HL-60 (cell line): ENCODE measurements at regions not wholly inside any gene's neighbourhood (a gene's known extent, or its start where the extent isn't known, plus 50 kb on each side); places are given as distances from the start of the nearest gene placed in this dataset.

Experiments used
- DNase-seq, 2 experiments: peaks; one replicate each; pipeline ENCODE4 v3.0.0-alpha.2; 2010 to 2020; ENCODE audit warnings: low read depth in 1 of 2, low spot score in 1 of 2
- H3K27ac ChIP-seq: fragments of 250-450 bp; sonication (Bioruptor Pico); replicated peaks from 2 replicates; pipeline ENCODE4 v1.5.1; 2020; ENCODE audit warnings: mild to moderate bottlenecking, moderate library complexity
- H3K27me3 ChIP-seq: fragments of 250-450 bp; sonication (Bioruptor Pico); 2 replicates; pipeline ENCODE4 v1.5.1; 2021; ENCODE audit warnings: mild to moderate bottlenecking, moderate library complexity; ENCODE audit not compliant: insufficient read depth, poor library complexity, severe bottlenecking
- H3K4me3 ChIP-seq: replicated peaks from 2 replicates; pipeline ENCODE4 v1.5.1; 2011; ENCODE audit warnings: mild to moderate bottlenecking, control low read depth, low read length; ENCODE audit not compliant: insufficient read depth
- CTCF ChIP-seq: IDR thresholded peaks from one replicate; pipeline ENCODE4 v1.5.1; 2011; ENCODE audit warnings: low read length, control low read depth, inconsistent platforms; ENCODE audit not compliant: insufficient read depth
- GABPA ChIP-seq: IDR thresholded peaks from 2 replicates; pipeline ENCODE4 v1.6.1; 2012; ENCODE audit warnings: low read depth
- POLR2AphosphoS5 ChIP-seq: IDR thresholded peaks from 2 replicates; pipeline ENCODE4 v1.6.1; 2012; ENCODE audit warnings: low read depth
- REST ChIP-seq: IDR thresholded peaks from 2 replicates; pipeline ENCODE4 v1.6.1; 2012; ENCODE audit warnings: low read depth; ENCODE audit not compliant: insufficient replicate concordance
- SPI1 ChIP-seq: IDR thresholded peaks from 2 replicates; pipeline ENCODE4 v1.6.1; 2012; ENCODE audit warnings: low read depth, mild to moderate bottlenecking, borderline replicate concordance

- TF ChIP-seq CTCF (no peak), SPI1 (no peak), REST (no peak), POLR2AphosphoS5 (no peak)
- Histone ChIP-seq H3K27ac (no peak overlapping the region), H3K27me3 (no peaks in the 10 kb centered on the region), H3K4me3 (no peak overlapping the region)
- DNase-seq, result no peak
Measured at GRCh38 chr2:3101016-3101942, 276.3 kb downstream of the EIPR1 start.

GRCh38 chr2:3100386-3100785 lies 277.2 kb downstream of the EIPR1 start:
- peak in 1 of 2 experiments; percentile 35 for DNase-seq
- H3K27me3 ChIP-seq, result no peaks in the 10 kb centered on the region
- H3K4me3 ChIP-seq, result no peak overlapping the region
- no peak overlapping the region for H3K27ac ChIP-seq
- TF ChIP-seq CTCF (no peak), REST (no peak), GABPA (no peak), POLR2AphosphoS5 (no peak), SPI1 (no peak)

- peak; percentile 34 to 67 for DNase-seq
- TF ChIP-seq POLR2AphosphoS5, result 0 out of 2 replicates have a peak, but pooled peaks have one; percentile 22
- no peak for TF ChIP-seq SPI1
- TF ChIP-seq GABPA, result no peak
- no peak for TF ChIP-seq CTCF
- no peak overlapping the region for H3K27ac ChIP-seq
- no peak overlapping the region for H3K4me3 ChIP-seq
- H3K27me3 ChIP-seq, result no peaks in the 10 kb centered on the region
Measured at GRCh38 chr2:3099860-3100234, 277.8 kb downstream of the EIPR1 start.
